ENCODE measurements at regions not wholly inside any gene's neighbourhood (a gene's known extent, or its start where the extent isn't known, plus 50 kb on each side); places are given as distances from the start of the nearest gene placed in this dataset.
"Not testable (repeated sequence)": the region's sequence is repeated elsewhere in the genome, so short reads cannot be mapped to it uniquely, and the experiment has no call there.

GRCh38 chr2:185526161-185526560 is 212.4 kb upstream of the FSIP2 start:
- no peak for DNase-seq

- DNase-seq: no peak
Measured at GRCh38 chr2:185531721-185532120, 206.9 kb upstream of the FSIP2 start.

DNA sequence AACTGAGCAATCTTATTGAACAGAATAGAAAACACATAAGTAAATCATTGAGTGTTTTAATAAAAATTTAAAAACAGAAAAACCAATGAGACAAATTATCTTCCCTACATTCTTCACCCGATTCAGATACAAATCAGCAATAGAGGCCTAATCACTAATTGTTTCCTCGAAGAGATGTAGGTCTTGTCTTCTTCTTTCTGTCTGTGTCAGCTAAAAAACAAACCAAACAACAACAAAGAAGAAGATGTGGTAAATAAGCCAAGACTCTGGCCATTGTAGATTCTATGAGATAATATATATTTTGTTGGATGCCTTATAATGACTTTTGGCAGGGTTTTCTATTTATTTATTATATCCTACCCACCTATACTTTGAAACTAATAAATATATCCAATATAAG is 200.9 kb upstream of the FSIP2 start:
- DNase-seq: no peak

GRCh38 chr2:185567196-185567595 is 171.4 kb upstream of the FSIP2 start:
- no peak for DNase-seq

- DNase-seq: no peak
Measured at GRCh38 chr2:185567940-185568339, 170.7 kb upstream of the FSIP2 start.

DNA sequence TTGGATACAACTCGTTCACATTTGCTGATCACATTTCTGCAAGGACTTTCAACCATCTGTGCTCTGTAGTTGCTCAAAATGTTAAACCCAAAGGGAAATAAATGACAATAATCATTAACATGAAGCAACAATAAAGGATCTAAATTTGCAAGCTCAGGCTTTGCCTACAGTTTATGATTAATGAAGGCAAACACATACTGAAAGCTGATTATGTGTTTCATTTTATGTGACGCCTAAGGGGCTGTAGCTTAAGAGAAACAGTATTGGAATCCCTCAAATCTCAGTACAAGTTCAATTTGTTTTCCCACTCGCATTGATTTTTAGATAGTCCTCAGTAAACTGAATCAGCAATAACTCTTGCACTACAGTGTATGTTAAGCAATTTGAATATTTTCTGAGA is 160.3 kb upstream of the FSIP2 start:
- no peak for DNase-seq

- DNase-seq: no peak
Measured at GRCh38 chr2:185583058-185583816, 155.4 kb upstream of the FSIP2 start.

- DNase-seq: not testable (repeated sequence)
Measured at GRCh38 chr2:185585165-185585564, 153.4 kb upstream of the FSIP2 start.

DNA sequence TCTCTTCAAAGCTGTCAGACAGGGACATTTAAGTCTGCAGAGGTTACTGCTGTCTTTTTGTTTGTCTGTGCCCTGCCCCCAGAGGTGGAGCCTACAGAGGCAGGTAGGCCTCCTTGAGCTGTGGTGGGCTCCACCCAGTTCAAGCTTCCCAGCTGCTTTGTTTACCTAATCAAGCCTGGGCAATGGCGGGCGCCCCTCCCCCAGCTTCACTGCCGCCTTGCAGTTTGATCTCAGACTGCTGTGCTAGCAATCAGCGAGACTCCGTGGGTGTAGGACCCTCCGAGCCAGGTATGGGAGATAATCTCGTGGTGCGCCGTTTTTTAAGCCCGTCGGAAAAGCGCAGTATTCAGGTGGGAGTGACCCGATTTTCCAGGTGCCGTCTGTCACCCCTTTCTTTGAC is 147.3 kb upstream of the FSIP2 start:
- not testable (repeated sequence) for DNase-seq

GRCh38 chr2:185607945-185608344 is 130.7 kb upstream of the FSIP2 start:
- no peak for DNase-seq

- DNase-seq: no peak
Measured at GRCh38 chr2:185608799-185609198, 129.8 kb upstream of the FSIP2 start.

DNA sequence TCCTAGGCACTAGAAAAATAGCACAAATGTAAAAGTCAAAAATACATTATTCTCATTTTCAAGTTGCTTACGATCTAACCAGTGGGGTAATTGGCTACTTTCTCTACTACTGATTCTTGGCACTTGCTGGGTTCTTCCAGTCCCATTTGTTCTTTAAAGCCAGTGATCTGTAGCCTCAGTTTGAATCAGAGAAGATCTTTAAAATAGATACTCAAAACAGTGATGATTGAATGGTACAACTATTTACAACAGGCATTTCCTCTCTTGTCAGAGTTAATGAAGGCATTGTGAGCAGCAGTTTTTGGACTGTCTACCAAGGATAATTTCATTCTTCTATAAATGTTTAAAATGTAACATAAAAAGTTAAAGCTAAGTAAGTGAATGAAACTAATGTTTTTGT is 128.3 kb upstream of the FSIP2 start:
- DNase-seq: no peak

DNA sequence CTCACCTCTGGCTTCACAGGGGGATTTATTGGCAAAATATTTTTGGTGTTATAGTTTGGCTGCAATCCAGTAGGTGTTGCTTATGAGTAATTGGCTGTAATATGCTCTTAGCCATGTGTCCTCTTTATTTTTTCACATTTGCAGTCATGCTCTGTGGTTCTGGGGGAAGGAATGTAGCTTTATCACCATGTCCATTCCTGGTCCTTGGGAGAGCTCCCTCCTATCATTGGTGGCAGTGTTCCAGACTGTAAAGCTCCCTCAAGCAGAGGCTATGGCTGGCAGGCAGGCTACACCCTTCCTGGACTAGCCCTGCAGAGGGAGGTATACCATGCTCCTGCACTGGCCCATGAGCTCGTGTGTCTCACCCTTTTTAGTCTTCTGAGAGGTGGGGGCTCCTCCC is 120.0 kb upstream of the FSIP2 start:
- DNase-seq: no peak

DNA sequence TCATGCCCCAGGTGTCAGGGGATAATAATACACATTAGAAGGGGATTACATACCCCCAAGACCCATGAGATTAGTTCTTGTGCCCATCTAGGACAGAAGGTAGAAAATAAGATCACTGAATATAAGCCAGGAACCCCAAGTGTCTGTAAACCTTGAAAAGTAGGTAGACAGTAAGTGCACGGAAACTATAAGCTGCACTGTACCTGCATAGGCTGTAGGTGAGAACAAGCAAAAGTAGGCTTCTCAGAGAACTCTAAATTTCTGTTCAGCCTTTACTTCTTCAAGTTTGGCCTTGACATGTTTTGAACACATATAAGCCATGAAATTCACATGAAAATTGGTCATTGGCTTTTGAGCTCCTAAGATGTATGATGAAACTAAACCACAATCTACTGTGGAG is 113.0 kb upstream of the FSIP2 start:
- no peak for DNase-seq

DNA sequence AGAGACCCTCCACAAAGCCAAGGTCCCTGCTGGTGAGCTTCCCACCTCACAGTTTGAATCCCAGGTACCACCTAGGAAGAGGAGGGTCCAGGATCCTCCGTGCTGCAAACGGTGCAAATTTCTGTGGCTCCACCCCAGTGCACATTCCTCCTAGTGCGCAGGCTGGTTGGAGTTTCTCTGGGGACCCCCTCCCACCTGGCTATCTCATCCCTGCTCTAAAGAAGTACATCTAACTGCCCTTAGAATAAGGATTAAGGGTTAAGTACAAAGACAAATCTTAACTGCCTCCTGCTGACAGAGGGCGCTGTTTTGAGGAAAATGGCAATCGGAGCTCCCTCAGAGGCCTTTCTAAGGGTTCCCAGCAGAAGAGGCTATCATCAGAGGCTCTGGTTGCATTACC is 109.6 kb upstream of the FSIP2 start:
- DNase-seq: no peak

DNA sequence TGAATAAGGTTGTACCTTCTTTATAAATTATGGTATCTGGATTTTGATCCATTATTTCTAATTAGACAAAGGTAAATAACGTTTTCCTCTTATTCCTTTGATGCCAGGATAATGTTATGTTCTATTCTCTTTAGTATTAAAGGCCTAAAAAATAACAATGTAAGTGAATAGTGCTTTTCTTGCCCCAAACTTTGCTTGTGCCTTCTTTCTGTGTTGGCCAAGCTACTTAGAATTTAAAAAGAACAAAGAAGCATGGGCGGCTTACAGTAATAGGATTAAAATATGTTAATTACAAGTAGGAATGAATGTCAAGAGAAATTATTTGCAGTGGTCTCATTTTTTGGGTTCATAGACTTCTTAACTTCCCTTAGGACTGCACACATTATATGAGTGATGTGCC is 105.0 kb upstream of the FSIP2 start:
- no peak for DNase-seq

GRCh38 chr2:185638771-185639170 is 99.8 kb upstream of the FSIP2 start:
- no peak for DNase-seq

- DNase-seq: no peak
Measured at GRCh38 chr2:185640588-185640987, 98.0 kb upstream of the FSIP2 start.

- no peak for DNase-seq
Measured at GRCh38 chr2:185643434-185643833, 95.2 kb upstream of the FSIP2 start.

- no peak for DNase-seq
Measured at GRCh38 chr2:185644828-185645227, 93.8 kb upstream of the FSIP2 start.

GRCh38 chr2:185645529-185645928 is 93.1 kb upstream of the FSIP2 start:
- DNase-seq: no peak

GRCh38 chr2:185658750-185659149 is 79.9 kb upstream of the FSIP2 start:
- no peak for DNase-seq

GRCh38 chr2:185663811-185664210 is 74.8 kb upstream of the FSIP2 start:
- no peak for DNase-seq

- no peak for DNase-seq
Measured at GRCh38 chr2:185664384-185664783, 74.2 kb upstream of the FSIP2 start.

GRCh38 chr2:185665251-185665814 is 73.3 kb upstream of the FSIP2 start:
- no peak for DNase-seq
